K562 (cell line): ENCODE measurements at regions not wholly inside any gene's neighbourhood (a gene's known extent, or its start where the extent isn't known, plus 50 kb on each side); places are given as distances from the start of the nearest gene placed in this dataset.

Source experiments
- CAMTA2 ChIP-seq: fragments of 250-450 bp; sonication (Bioruptor Pico); conservative IDR thresholded peaks from 2 replicates; pipeline ENCODE4 v1.5.1; 2022
- CBFA2T2 ChIP-seq: fragments of 450-650 bp; conservative IDR thresholded peaks from 2 replicates; pipeline ENCODE4 v1.6.1; 2017; ENCODE audit warnings: mild to moderate bottlenecking
- ESRRA ChIP-seq: fragments of 450-650 bp; IDR thresholded peaks from 2 replicates; pipeline ENCODE4 v1.6.1; 2014; ENCODE audit warnings: low read depth, mild to moderate bottlenecking, moderate library complexity, borderline replicate concordance
- PHF8 ChIP-seq: fragments of 200-600 bp; sonication (generic); IDR thresholded peaks from 2 replicates; pipeline ENCODE4 v1.6.1; 2012; ENCODE audit warnings: mixed run types, mild to moderate bottlenecking, inconsistent platforms, low read length, moderate library complexity, borderline replicate concordance
- POLR2A ChIP-seq: fragments of 450-650 bp; conservative IDR thresholded peaks from 2 replicates; pipeline ENCODE4 v1.6.1; 2016
- RBFOX2 ChIP-seq: fragments of 200-400 bp; formaldehyde crosslinking; IDR thresholded peaks from 2 replicates; pipeline ENCODE4 v1.6.1; 2017; ENCODE audit warnings: low read depth, mild to moderate bottlenecking, low read length, moderate library complexity
- XRCC5 ChIP-seq: fragments of 200-400 bp; formaldehyde crosslinking; IDR thresholded peaks from 2 replicates; pipeline ENCODE4 v1.6.1; 2017; ENCODE audit warnings: low read depth, mild to moderate bottlenecking, low read length
- ZNF274 ChIP-seq: IDR thresholded peaks from 2 replicates; pipeline ENCODE4 v1.6.1; 2011; ENCODE audit warnings: low read depth, mild to moderate bottlenecking, low read length, moderate library complexity, borderline replicate concordance
- TF ChIP-seq, protein P1 (sequence below), 3 experiments: IDR thresholded peaks in 2 of 3; conservative IDR thresholded peaks in 1 of 3; 2 replicates each; pipeline ENCODE4 v1.5.1; 2011 to 2012; ENCODE audit warnings: low read length in 3 of 3, mild to moderate bottlenecking in 3 of 3, control low read depth in 2 of 3, improper control_type of control experiment in 1 of 3, inconsistent platforms in 1 of 3, low read depth in 1 of 3, mixed read lengths in 1 of 3, moderate library complexity in 1 of 3; ENCODE audit not compliant: insufficient read depth in 2 of 3

DNA sequence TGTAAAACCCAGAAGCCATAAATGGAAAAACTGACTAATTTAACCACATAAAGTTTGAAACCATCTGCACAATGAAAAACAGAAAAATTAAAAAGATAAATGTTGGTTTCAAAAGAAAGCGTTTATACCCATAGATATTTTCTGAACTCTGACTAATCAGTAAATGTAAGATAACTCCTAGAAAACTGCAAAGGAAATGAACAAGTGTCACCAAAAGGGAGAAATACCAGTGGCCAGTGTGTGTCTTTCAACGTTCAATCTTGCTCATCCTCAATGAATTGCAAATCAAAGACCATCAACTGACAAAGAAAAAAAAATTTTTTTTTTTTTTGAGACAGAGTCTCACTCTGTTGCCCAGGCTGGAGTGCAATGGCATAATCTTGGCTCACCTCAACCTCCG lies 180.1 kb downstream of the SYK start:
- no peak for TF ChIP-seq ESRRA
- TF ChIP-seq ZNF274 = no peak
- TF ChIP-seq, protein P1, sequence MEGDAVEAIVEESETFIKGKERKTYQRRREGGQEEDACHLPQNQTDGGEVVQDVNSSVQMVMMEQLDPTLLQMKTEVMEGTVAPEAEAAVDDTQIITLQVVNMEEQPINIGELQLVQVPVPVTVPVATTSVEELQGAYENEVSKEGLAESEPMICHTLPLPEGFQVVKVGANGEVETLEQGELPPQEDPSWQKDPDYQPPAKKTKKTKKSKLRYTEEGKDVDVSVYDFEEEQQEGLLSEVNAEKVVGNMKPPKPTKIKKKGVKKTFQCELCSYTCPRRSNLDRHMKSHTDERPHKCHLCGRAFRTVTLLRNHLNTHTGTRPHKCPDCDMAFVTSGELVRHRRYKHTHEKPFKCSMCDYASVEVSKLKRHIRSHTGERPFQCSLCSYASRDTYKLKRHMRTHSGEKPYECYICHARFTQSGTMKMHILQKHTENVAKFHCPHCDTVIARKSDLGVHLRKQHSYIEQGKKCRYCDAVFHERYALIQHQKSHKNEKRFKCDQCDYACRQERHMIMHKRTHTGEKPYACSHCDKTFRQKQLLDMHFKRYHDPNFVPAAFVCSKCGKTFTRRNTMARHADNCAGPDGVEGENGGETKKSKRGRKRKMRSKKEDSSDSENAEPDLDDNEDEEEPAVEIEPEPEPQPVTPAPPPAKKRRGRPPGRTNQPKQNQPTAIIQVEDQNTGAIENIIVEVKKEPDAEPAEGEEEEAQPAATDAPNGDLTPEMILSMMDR (IDR thresholded peaks at IDR 0.05 in 2 of 3, conservative IDR thresholded peaks at IDR 0.05 in 1 of 3; ENCODE audit: insufficient read depth in 2 of 3, low read depth in 1 of 3, low read length in 3 of 3) = no peak
- TF ChIP-seq RBFOX2 = no peak
- TF ChIP-seq XRCC5 = no peak
- TF ChIP-seq PHF8 = no peak
- no peak for TF ChIP-seq CBFA2T2
- no peak for TF ChIP-seq POLR2A
- no peak for TF ChIP-seq CAMTA2 (CRISPR knock-in tag)
